ENCODE measurements at regions not wholly inside any gene's neighbourhood (a gene's known extent, or its start where the extent isn't known, plus 50 kb on each side); places are given as distances from the start of the nearest gene placed in this dataset.

DNA sequence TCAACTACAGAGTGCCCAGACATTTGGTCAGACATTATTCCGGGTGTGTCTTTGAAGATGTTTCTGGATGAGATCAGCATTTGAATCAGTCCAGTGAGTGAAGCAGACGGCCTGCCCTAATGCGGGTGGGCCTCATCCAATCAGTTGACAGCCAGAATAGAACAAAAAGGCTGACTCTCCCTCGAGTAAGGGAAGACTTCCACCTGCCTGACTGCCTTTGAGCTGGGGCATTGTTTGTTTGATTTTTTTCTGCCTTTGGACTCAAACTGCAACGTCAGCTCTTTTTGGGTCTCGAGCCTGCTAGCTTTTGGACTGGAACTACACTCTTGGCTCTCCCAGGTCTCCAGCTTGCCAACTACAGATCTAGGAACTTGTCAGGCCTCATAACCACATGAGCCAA, 111.7 kb upstream of the AGAP1 start:
- FAIRE-seq (no peak), DNase-seq (ENCODE audit: insufficient read length, low spot score) (no peak)
- TF ChIP-seq TAF1 (IDR thresholded peaks at IDR 0.05; ENCODE audit: low read depth, low read length) (no peak), PAX5 (IDR thresholded peaks at IDR 0.05; ENCODE audit: insufficient read depth, low read length, severe bottlenecking) (no peak), SPI1 (IDR thresholded peaks at IDR 0.05; ENCODE audit: low read depth, low read length) (no peak), POU2F2 (IDR thresholded peaks at IDR 0.05; ENCODE audit: low read depth, low read length) (no peak), POLR2A (IDR thresholded peaks at IDR 0.05; ENCODE audit: low read depth, low read length) (no peak), POLR2AphosphoS5 (IDR thresholded peaks at IDR 0.05; ENCODE audit: low read depth, low read length) (no peak)

DNA sequence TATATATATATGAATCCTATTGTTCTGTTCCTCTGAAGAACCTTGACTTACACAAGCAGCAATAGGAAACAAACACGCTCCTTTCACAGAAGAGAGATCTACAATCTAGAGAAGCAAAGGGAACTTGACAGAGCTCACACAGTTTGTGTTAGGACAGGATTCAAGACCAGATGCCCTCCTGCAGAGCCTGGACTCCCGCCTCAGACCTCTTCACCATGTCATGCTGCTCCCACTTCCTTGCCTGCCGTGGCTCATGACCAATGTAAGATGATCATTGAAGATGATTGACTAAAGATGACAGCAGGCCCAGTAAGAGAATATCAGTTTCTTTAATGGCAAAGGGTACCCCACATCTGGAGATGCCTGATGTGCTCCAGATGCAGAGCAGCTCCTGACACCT, 111.2 kb upstream of the AGAP1 start:
- FAIRE-seq (no peak), DNase-seq (ENCODE audit: insufficient read length, low spot score) (no peak)
- TF ChIP-seq POLR2AphosphoS5 (IDR thresholded peaks at IDR 0.05; ENCODE audit: low read depth, low read length): no peak

DNA sequence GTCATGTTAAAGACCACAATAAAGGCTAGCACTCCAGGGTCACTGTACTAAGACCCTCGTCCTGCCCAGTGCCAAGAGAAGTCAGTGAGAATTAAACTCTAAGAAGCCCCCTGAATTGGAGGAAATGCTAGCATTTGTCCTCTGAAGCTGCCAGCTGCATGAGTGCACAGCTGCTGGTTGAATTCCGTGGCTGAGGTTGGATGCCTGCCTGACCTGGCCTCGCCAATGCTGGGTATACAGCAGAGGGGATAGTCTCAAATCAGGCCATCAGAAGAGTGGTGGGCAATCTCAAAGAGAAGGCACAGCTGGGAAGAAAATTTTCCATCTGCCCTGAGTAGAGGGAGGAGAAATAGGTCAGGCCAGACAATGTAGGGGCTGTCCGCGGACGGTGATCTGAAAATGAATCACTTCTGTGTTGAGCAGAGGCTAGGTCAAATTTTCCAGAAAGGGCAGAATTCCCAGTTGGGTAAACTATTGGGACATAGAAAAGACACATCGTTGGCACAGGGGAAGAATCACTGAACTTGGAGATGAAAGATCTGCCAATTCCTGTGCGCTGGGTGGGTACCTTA, 110.5 kb upstream of the AGAP1 start:
- no peak for DNase-seq (ENCODE audit: insufficient read length, low spot score)
- no peak for FAIRE-seq
- TF ChIP-seq POLR2A (IDR thresholded peaks at IDR 0.05; ENCODE audit: low read depth, low read length) (no peak), PAX5 (IDR thresholded peaks at IDR 0.05; ENCODE audit: insufficient read depth, low read length, severe bottlenecking) (no peak), POU2F2 (IDR thresholded peaks at IDR 0.05; ENCODE audit: low read depth, low read length) (no peak), POLR2AphosphoS5 (IDR thresholded peaks at IDR 0.05; ENCODE audit: low read depth, low read length) (no peak), SPI1 (IDR thresholded peaks at IDR 0.05; ENCODE audit: low read depth, low read length) (no peak)

DNA sequence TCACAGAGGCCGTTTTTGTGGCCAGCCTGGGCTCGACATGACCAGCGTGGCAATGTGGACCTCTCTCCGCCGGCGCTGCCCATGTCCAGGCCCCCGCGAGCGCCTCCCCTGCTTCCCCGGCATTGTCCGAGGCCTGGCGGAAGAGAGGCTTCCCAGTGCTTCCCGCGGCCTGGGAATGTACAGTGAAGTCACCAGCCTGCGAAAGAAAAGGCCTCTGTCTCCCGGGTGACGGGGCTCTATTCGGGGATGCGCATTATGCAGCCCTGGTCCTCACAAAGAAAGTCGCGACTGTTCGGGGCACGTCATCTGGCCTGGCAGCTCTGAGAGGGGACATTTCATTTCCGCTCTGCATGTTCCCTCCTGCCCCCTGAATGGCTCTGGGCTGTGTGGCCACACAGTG, 109.2 kb upstream of the AGAP1 start:
- no peak for FAIRE-seq
- DNase-seq (ENCODE audit: insufficient read length, low spot score): no peak
- TF ChIP-seq POLR2A (IDR thresholded peaks at IDR 0.05; ENCODE audit: low read depth, low read length) (no peak), PAX5 (IDR thresholded peaks at IDR 0.05; ENCODE audit: insufficient read depth, low read length, severe bottlenecking) (no peak)

DNA sequence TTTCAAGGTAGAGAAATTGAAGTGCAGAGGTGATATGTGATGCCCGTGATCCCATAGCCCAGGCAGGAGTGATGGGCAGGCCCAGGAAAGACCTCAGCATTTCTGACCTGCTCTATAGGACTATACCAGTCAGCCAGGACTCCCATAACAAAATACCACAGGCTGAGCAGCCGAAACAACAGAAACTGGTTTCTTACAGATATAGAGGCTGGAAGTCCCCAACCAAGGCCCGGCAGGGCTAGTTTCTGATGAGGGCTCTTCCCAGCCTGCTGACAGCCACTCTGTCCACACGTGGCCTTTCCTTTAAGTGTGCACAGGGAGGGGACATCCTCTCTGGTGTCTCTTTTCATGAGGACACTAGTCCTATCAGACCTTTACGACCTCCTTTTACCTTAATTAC, 104.2 kb upstream of the AGAP1 start:
- DNase-seq (ENCODE audit: insufficient read length, low spot score) (no peak), FAIRE-seq (no peak)
- TF ChIP-seq POLR2A (IDR thresholded peaks at IDR 0.05; ENCODE audit: low read depth, low read length): no peak
- no peak for TF ChIP-seq TAF1 (IDR thresholded peaks at IDR 0.05; ENCODE audit: low read depth, low read length)
- TF ChIP-seq POLR2AphosphoS5 (IDR thresholded peaks at IDR 0.05; ENCODE audit: low read depth, low read length): no peak
- TF ChIP-seq POU2F2 (IDR thresholded peaks at IDR 0.05; ENCODE audit: low read depth, low read length): no peak
- TF ChIP-seq PAX5 (IDR thresholded peaks at IDR 0.05; ENCODE audit: insufficient read depth, low read length, severe bottlenecking): no peak
- TF ChIP-seq SPI1 (IDR thresholded peaks at IDR 0.05; ENCODE audit: low read depth, low read length): no peak

DNA sequence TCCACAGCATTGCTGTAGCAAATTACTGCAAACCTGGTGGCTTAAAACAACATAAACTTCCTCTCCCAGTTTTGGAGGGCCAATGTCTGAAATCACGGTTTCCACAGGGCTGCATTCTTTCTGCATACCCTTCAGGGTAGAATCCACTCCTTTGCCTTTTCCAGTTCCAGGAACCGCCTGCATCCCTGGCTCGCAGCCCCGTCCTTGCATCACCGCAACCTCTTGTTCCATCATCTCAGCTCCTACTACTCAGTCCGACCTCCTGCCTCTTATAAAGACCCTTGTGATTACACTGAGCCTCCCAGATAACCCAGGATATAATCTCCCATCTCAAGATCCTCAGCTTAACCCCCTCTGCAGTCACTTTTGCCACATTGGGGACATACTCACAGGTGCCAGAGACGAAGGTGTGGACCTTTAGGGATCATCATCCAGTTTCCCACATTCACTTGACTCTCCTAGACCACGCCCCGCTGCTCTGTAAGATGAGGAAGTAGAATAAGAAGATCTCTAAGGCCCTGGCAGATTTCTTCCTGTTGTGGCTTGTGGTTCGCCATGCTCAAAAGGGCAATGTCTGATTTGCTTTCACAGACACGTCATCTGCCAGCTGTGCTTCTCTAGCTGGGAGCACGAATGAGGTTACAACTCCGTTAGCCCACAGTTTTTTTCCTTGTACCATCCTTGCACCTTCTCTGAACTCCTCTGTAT, 103.6 kb upstream of the AGAP1 start:
- no peak for DNase-seq (ENCODE audit: insufficient read length, low spot score)
- TF ChIP-seq SPI1 (IDR thresholded peaks at IDR 0.05; ENCODE audit: low read depth, low read length): no peak
- TF ChIP-seq PAX5 (IDR thresholded peaks at IDR 0.05; ENCODE audit: insufficient read depth, low read length, severe bottlenecking): no peak
- no peak for TF ChIP-seq POLR2AphosphoS5 (IDR thresholded peaks at IDR 0.05; ENCODE audit: low read depth, low read length)
- no peak for TF ChIP-seq TAF1 (IDR thresholded peaks at IDR 0.05; ENCODE audit: low read depth, low read length)
- no peak for TF ChIP-seq POLR2A (IDR thresholded peaks at IDR 0.05; ENCODE audit: low read depth, low read length)
- TF ChIP-seq POU2F2 (IDR thresholded peaks at IDR 0.05; ENCODE audit: low read depth, low read length): no peak
- no peak for FAIRE-seq

DNA sequence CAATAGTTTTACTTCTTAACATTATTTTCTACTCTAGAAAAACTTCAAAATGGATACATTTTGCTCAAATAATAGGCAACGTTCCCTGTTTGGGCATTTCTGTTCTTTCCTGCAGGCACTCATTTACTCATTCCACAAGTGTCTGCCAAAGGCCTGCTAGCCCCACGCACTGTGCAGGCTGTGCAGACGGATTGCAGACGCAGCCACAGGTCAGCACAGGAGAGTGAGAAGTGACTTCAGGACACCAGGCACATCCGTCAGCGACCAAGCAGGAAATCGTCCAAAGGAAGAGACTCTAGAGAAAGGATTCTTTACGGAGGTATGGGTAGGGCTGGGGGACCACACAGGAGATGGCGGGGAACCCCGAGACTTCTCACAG, 103.0 kb upstream of the AGAP1 start:
- no peak for DNase-seq (ENCODE audit: insufficient read length, low spot score)
- TF ChIP-seq SPI1 (IDR thresholded peaks at IDR 0.05; ENCODE audit: low read depth, low read length) (no peak), TAF1 (IDR thresholded peaks at IDR 0.05; ENCODE audit: low read depth, low read length) (no peak), POLR2AphosphoS5 (IDR thresholded peaks at IDR 0.05; ENCODE audit: low read depth, low read length) (no peak), PAX5 (IDR thresholded peaks at IDR 0.05; ENCODE audit: insufficient read depth, low read length, severe bottlenecking) (no peak), POLR2A (IDR thresholded peaks at IDR 0.05; ENCODE audit: low read depth, low read length) (no peak), POU2F2 (IDR thresholded peaks at IDR 0.05; ENCODE audit: low read depth, low read length) (no peak)
- no peak for FAIRE-seq

DNA sequence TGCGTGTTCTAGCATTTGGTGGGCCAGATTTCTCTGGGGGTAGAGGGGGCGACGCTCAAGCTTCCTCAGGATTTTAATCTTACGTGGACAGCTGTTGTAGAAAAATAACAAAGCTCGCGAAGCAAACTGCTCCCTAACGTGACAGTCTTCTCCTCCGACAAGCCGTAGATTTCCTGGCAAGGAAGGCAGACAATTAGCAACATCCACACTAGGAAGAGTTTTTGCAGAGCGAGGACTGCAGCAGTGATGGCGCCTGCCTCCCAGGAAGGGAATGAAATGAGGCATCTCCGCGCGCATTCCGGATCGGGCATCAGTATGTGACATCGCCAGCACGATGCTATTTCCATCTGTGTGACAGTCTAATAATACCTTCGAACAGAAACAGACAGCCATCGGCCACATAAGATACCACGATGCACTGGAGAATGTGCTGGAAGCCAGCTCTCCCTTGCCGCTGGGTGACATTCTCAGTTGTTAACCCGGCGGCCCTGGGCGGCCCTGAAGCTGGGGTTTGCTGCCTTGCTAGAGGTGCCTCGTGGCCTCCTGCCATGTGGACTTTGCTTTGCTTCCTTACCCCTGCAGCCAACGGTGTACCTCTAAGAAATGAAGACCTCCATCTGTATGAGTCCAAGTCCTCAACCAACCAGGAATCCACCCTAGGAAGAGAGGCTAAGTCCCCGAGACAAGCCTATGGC, 101.8 kb upstream of the AGAP1 start:
- FAIRE-seq: no peak

DNA sequence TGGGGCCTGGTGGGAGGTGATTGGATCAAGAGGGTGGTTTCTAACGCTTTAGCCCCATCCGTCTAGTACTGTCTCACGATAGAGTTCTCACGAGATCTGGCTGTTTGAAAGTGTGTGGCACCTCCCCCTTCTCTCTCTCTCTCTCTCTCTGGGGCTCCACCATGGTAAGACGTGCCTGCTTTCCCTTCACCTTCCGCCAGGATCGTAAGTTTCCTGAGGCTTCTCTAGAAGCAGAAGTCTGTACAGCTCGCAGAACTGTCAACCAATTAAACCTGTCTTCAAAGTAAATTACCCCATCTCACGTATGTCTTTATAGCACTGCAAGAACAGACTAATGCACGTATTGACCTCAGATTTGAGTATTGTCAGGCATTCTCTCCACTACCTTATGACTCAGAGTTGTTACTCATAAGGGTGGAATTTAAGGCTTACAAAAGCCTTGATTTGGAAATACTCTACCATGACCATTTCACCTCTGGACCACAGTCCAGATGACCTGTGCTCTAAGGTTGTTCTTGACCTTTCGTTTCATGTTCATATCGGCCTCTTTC, 99.5 kb upstream of the AGAP1 start:
- FAIRE-seq (no peak), DNase-seq (ENCODE audit: insufficient read length, low spot score) (no peak)
- TF ChIP-seq POU2F2 (IDR thresholded peaks at IDR 0.05; ENCODE audit: low read depth, low read length): no peak
- TF ChIP-seq PAX5 (IDR thresholded peaks at IDR 0.05; ENCODE audit: insufficient read depth, low read length, severe bottlenecking): no peak
- TF ChIP-seq TAF1 (IDR thresholded peaks at IDR 0.05; ENCODE audit: low read depth, low read length): no peak
- no peak for TF ChIP-seq SPI1 (IDR thresholded peaks at IDR 0.05; ENCODE audit: low read depth, low read length)
- no peak for TF ChIP-seq POLR2AphosphoS5 (IDR thresholded peaks at IDR 0.05; ENCODE audit: low read depth, low read length)
- no peak for TF ChIP-seq POLR2A (IDR thresholded peaks at IDR 0.05; ENCODE audit: low read depth, low read length)

More for the DNA sequence above, 101.8 kb upstream of the AGAP1 start:
- no peak for TF ChIP-seq POLR2AphosphoS5 (IDR thresholded peaks at IDR 0.05; ENCODE audit: low read depth, low read length)
- no peak for TF ChIP-seq TAF1 (IDR thresholded peaks at IDR 0.05; ENCODE audit: low read depth, low read length)
- TF ChIP-seq PAX5 (IDR thresholded peaks at IDR 0.05; ENCODE audit: insufficient read depth, low read length, severe bottlenecking): no peak
- TF ChIP-seq SPI1 (IDR thresholded peaks at IDR 0.05; ENCODE audit: low read depth, low read length): no peak
- TF ChIP-seq POU2F2 (IDR thresholded peaks at IDR 0.05; ENCODE audit: low read depth, low read length): no peak
- no peak for TF ChIP-seq POLR2A (IDR thresholded peaks at IDR 0.05; ENCODE audit: low read depth, low read length)
- no peak for DNase-seq (ENCODE audit: insufficient read length, low spot score)

Data from GM12891 (cell line).